GM10266 (cell line): ENCODE measurements at regions not wholly inside any gene's neighbourhood (a gene's known extent, or its start where the extent isn't known, plus 50 kb on each side); places are given as distances from the start of the nearest gene placed in this dataset.

Experiments used
- DNase-seq: peaks from one replicate; pipeline ENCODE4 v3.0.0; 2012; ENCODE audit errors: extremely low spot score
- CTCF ChIP-seq: IDR thresholded peaks from 2 replicates; pipeline ENCODE4 v1.5.1; 2012; ENCODE audit warnings: mild to moderate bottlenecking, low read depth; ENCODE audit not compliant: control insufficient read depth, insufficient read depth; ENCODE audit errors: missing control alignments

GRCh38 chr1:113314600-113314999 lies 75.7 kb upstream of the MAGI3 start:
- no peak for DNase-seq
- TF ChIP-seq CTCF: no peak

- DNase-seq: no peak
Observed at GRCh38 chr1:113320272-113320671, 70.0 kb upstream of the MAGI3 start.

GRCh38 chr1:113320972-113321680 lies 69.2 kb upstream of the MAGI3 start:
- TF ChIP-seq CTCF: no peak
- no peak for DNase-seq

More at GRCh38 chr1:113320272-113320671, 70.0 kb upstream of the MAGI3 start:
- TF ChIP-seq CTCF: no peak

- TF ChIP-seq CTCF: no peak
- no peak for DNase-seq
Observed at GRCh38 chr1:113321771-113322387, 68.4 kb upstream of the MAGI3 start.

GRCh38 chr1:113322439-113322838 lies 67.9 kb upstream of the MAGI3 start:
- no peak for DNase-seq
- no peak for TF ChIP-seq CTCF

- TF ChIP-seq CTCF: no peak
- DNase-seq: no peak
Observed at GRCh38 chr1:113325022-113325421, 65.3 kb upstream of the MAGI3 start.

- no peak for DNase-seq
- TF ChIP-seq CTCF: no peak
Observed at GRCh38 chr1:113326976-113327375, 63.3 kb upstream of the MAGI3 start.
